Heart left ventricle (tissue), 16 donors: ENCODE measurements at regions not wholly inside any gene's neighbourhood (a gene's known extent, or its start where the extent isn't known, plus 50 kb on each side); places are given as distances from the start of the nearest gene placed in this dataset.

Source experiments
- ATAC-seq, 4 donors: fragments of 200-7000 bp; cut with Tn5 transposase; one replicate each; pipeline ENCODE4 v1.9.1; 2020 to 2022; ENCODE audit warnings: moderate library complexity in 4 of 4, mild to moderate bottlenecking in 3 of 4, moderate number of reproducible peaks in 1 of 4
- DNase-seq, 5 donors: peaks; one replicate each; pipeline ENCODE4 v3.0.0-alpha.2; 2020
- H3K27ac ChIP-seq, 12 donors: fragments of 200-600 bp; sonication (generic) in 4 of 12; one replicate each; pipeline versions ENCODE4 v1.5.0 to v1.8.0; 2016 to 2022; ENCODE audit warnings: mild to moderate bottlenecking in 2 of 12
- H3K27me3 ChIP-seq, 9 donors: fragments of 200-600 bp; sonication (generic) in 2 of 9; one replicate each; pipeline versions ENCODE4 v1.5.1 to v1.8.0; 2016 to 2022; ENCODE audit warnings: mild to moderate bottlenecking in 3 of 9
- H3K36me3 ChIP-seq, 9 donors: fragments of 200-600 bp; sonication (generic) in 2 of 9; one replicate each; pipeline versions ENCODE4 v1.5.0 to v1.8.0; 2018 to 2022; ENCODE audit warnings: mild to moderate bottlenecking in 2 of 9
- H3K4me1 ChIP-seq, 12 donors: fragments of 200-600 bp; sonication (generic) in 4 of 12; one replicate each; pipeline versions ENCODE4 v1.5.0 to v1.8.0; 2016 to 2022; ENCODE audit warnings: mild to moderate bottlenecking in 3 of 12
- H3K4me3 ChIP-seq, 12 donors: fragments of 200-600 bp; sonication (generic) in 4 of 12; one replicate each; pipeline versions ENCODE4 v1.5.0 to v1.8.0; 2017 to 2022; ENCODE audit warnings: mild to moderate bottlenecking in 9 of 12, moderate library complexity in 4 of 12
- H3K9me3 ChIP-seq, 12 donors: fragments of 200-600 bp; sonication (generic) in 4 of 12; one replicate each; pipeline versions ENCODE4 v1.5.0 to v1.8.0; 2016 to 2022; ENCODE audit warnings: mild to moderate bottlenecking in 1 of 12
- CTCF ChIP-seq, 12 donors: fragments of 200-600 bp; sonication (generic) in 4 of 12; IDR thresholded peaks; one replicate each; pipeline versions ENCODE4 v1.5.0 to v1.8.0; 2018 to 2022; ENCODE audit warnings: antibody characterized with exemption in 12 of 12, mild to moderate bottlenecking in 5 of 12
- POLR2A ChIP-seq, 2 donors: fragments of 450-650 bp; IDR thresholded peaks; one replicate each; pipeline ENCODE4 v1.6.1; 2017; ENCODE audit warnings: antibody characterized with exemption in 2 of 2, mild to moderate bottlenecking in 2 of 2, moderate library complexity in 2 of 2
- WGBS, 4 donors: extraction: QIAGEN DNeasy Blood & Tissue Kit in 2 of 4; methylation state at CpG; one replicate each; pipeline versions ENCODE4 v1.1.5 to v1.1.7; 2013 to 2018; 5-methylcytosine and 5-hydroxymethylcytosine counted together
- intact Hi-C, 10 donors: fragments of 100-400 bp; cut with DNase I; formaldehyde crosslinking; loops; one replicate each; pipeline versions ENCODE4 v1.11.1 to v1.14.2; 2022
- donor health status: ischemic (EF 13 %, LVEDD 7.1; RV severe dilation, severe dysfunction).
- donor health status: healthy with polysubstance abuse.
- donor health status: DM: no; HTN: yes; CAD: no.
- donor health status: DM: no; HTN: no; CAD: no.
- donor health status: ischemic (EF 25% LVEDD 6.9; RV normal size, moderate dysfunction).
- donor health status: ischemic (EF 25% LVEDD 5.7; RV mildly dilated, moderate dysfunction).
- donor health status: healthy.
- donor health status: DM: yes; HTN: yes; CAD: no.
- donor health status: ischemic (EF 35%, LVEDD 5.7; RV mildly dilated, moderate dysfunction).
- donor health status: nonischemic (EF 11% LVEDD 7.7; RV severe dilation, severe dysfunction).
- donor health status: DM: yes; HTN: yes; CAD: no.
- donor health status: PGD.
- donor health status: ischemic (EF 29% LVEDD 5.4; RV normal size, mild dysfunction).
- donor health status: nonischemic (EF 23%, LVEDD 6.1; RV moderate dilation, normal function).

- Histone ChIP-seq H3K9me3 (peaks cover 0 to 5% (median 0%) of the 10 kb centered on the region in 12 donors), H3K4me1 (peaks cover 0 to 9% (median 0%) of the 10 kb centered on the region in 12 donors), H3K4me3 (no peak overlapping the region), H3K36me3 (no peaks in the 10 kb centered on the region), H3K27ac (no peak overlapping the region), H3K27me3 (no peaks in the 10 kb centered on the region)
- DNase-seq (no peak), ATAC-seq (no peak)
- 47 to 66% (median 61%) methylated on average over 6 of the region's 6 CpGs for WGBS, 4 donors
- TF ChIP-seq CTCF (IDR thresholded peaks at IDR 0.05) (no peak), POLR2A (IDR thresholded peaks at IDR 0.05) (no peak)
- intact Hi-C loops = loop anchor here in 2 of 10 donors (10.0 kb wide), 2 partner anchors 97 to 177 kb away; no protein-coding TSS in a partner anchor
These were observed 69.3 kb upstream of the STC2 start for GRCh38 chr5:173397516-173397915.

GRCh38 chr5:173396311-173396993, 68.2 kb upstream of the STC2 start:
- DNase-seq = no peak

GRCh38 chr5:173395933-173396308, 67.7 kb upstream of the STC2 start:
- Histone ChIP-seq H3K9me3 (peaks cover 0 to 11% (median 3%) of the 10 kb centered on the region in 12 donors), H3K36me3 (no peaks in the 10 kb centered on the region), H3K27me3 (no peaks in the 10 kb centered on the region), H3K27ac (peak overlapping the region in 2 of 12 donors; percentile 33 to 57), H3K4me3 (no peak overlapping the region), H3K4me1 (peaks cover 0 to 9% (median 0%) of the 10 kb centered on the region in 12 donors)
- intact Hi-C loops = loop anchor here in 2 of 10 donors (10.0 kb wide), 2 partner anchors 99 to 179 kb away; no protein-coding TSS in a partner anchor
- peak in 2 of 4 donors; percentile 39 to 67 for ATAC-seq
- TF ChIP-seq CTCF (IDR thresholded peaks at IDR 0.05) (no peak), POLR2A (IDR thresholded peaks at IDR 0.05) (no peak)
- 70 to 90% (median 78%) methylated on average over 7 of the region's 7 CpGs for WGBS, 4 donors
- DNase-seq = no peak

More at GRCh38 chr5:173396311-173396993, 68.2 kb upstream of the STC2 start:
- peak overlapping the region in 2 of 12 donors; percentile 33 to 57 for H3K27ac ChIP-seq
- no peaks in the 10 kb centered on the region for H3K36me3 ChIP-seq
- peaks cover 0 to 9% (median 0%) of the 10 kb centered on the region in 12 donors for H3K4me1 ChIP-seq
- intact Hi-C loops = loop anchor here in 2 of 10 donors (10.0 kb wide), 2 partner anchors 98 to 178 kb away; no protein-coding TSS in a partner anchor
- H3K4me3 ChIP-seq = no peak overlapping the region
- no peak for TF ChIP-seq POLR2A (IDR thresholded peaks at IDR 0.05)
- peak in 2 of 12 donors; percentile 5 to 16 for TF ChIP-seq CTCF (IDR thresholded peaks at IDR 0.05)
- peak in 2 of 4 donors; percentile 25 to 49 for ATAC-seq
- peaks cover 0 to 11% (median 3%) of the 10 kb centered on the region in 12 donors for H3K9me3 ChIP-seq
- H3K27me3 ChIP-seq = no peaks in the 10 kb centered on the region
- WGBS, 4 donors = 72 to 78% (median 74%) methylated on average over 12 to 14 of the region's 14 CpGs

- WGBS, 4 donors = 39 to 72% (median 70%) methylated on average over 6 of the region's 6 CpGs
- no peak overlapping the region for H3K4me3 ChIP-seq
- intact Hi-C loops = loop anchor here in 2 of 10 donors (10.0 kb wide), 2 partner anchors 99 to 179 kb away; no protein-coding TSS in a partner anchor
- H3K4me1 ChIP-seq = peaks cover 0 to 9% (median 0%) of the 10 kb centered on the region in 12 donors
- H3K9me3 ChIP-seq = peaks cover 0 to 11% (median 3%) of the 10 kb centered on the region in 12 donors
- peak overlapping the region in 2 of 12 donors; percentile 33 to 57 for H3K27ac ChIP-seq
- peaks cover 0 to 1% (median 0%) of the 10 kb centered on the region in 9 donors for H3K27me3 ChIP-seq
- peak in 2 of 4 donors; percentile 62 to 83 for ATAC-seq
- H3K36me3 ChIP-seq = no peaks in the 10 kb centered on the region
- no peak for TF ChIP-seq POLR2A (IDR thresholded peaks at IDR 0.05)
- peak in 4 of 12 donors; percentile 7 to 37 (median 10) for TF ChIP-seq CTCF (IDR thresholded peaks at IDR 0.05)
- DNase-seq = peak in 1 of 5 donors; percentile 34
These were observed 67.2 kb upstream of the STC2 start for GRCh38 chr5:173395257-173395932.
